Esophagus squamous epithelium (tissue), 4 donors: ENCODE measurements at regions not wholly inside any gene's neighbourhood (a gene's known extent, or its start where the extent isn't known, plus 50 kb on each side); places are given as distances from the start of the nearest gene placed in this dataset.

ENCODE experiments used
- POLR2A ChIP-seq, 4 donors: fragments of 450-650 bp; IDR thresholded peaks; one replicate each; pipeline ENCODE4 v1.6.1; 2017; ENCODE audit warnings: antibody characterized with exemption in 4 of 4, mild to moderate bottlenecking in 4 of 4, moderate library complexity in 3 of 4
- TF ChIP-seq, protein P1 (sequence below), 6 experiments: fragments of 450-650 bp in 4 of 6; fragments of 200-600 bp in 2 of 6; sonication (generic) in 2 of 6; IDR thresholded peaks; one replicate each; pipeline ENCODE4 v1.5.1; 2016 to 2019; ENCODE audit warnings: antibody characterized with exemption in 6 of 6, mild to moderate bottlenecking in 4 of 6, moderate library complexity in 4 of 6

DNA sequence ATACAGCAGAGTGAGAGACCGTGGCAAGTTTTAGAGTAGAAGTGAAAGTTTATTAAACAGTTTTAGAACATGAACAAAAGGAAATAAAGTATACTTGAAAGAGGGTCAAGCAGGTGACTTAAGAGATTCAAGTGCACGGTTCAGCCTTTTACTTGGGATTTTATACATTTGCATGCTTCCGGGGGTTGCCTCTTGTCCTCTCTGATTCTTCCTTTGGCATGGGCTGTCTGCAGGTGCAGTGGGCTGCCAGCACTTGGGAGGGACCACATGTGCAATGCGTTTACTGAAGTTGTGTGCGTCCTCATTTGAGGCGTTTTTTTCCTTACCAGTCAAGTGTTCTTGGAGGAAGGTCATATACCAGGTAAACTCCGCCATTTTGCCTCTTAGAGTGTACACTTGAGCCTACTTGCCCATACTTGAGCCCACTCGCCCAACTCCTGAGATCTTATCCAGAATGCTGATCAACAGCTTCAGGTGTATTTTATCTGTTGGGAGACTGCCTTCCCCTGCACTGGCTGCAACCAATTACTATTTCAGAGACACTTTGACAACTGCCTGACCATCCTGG is 195.2 kb downstream of the IRX5 start:
- TF ChIP-seq, protein P1, sequence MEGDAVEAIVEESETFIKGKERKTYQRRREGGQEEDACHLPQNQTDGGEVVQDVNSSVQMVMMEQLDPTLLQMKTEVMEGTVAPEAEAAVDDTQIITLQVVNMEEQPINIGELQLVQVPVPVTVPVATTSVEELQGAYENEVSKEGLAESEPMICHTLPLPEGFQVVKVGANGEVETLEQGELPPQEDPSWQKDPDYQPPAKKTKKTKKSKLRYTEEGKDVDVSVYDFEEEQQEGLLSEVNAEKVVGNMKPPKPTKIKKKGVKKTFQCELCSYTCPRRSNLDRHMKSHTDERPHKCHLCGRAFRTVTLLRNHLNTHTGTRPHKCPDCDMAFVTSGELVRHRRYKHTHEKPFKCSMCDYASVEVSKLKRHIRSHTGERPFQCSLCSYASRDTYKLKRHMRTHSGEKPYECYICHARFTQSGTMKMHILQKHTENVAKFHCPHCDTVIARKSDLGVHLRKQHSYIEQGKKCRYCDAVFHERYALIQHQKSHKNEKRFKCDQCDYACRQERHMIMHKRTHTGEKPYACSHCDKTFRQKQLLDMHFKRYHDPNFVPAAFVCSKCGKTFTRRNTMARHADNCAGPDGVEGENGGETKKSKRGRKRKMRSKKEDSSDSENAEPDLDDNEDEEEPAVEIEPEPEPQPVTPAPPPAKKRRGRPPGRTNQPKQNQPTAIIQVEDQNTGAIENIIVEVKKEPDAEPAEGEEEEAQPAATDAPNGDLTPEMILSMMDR (IDR thresholded peaks at IDR 0.05) = no peak
- no peak for TF ChIP-seq POLR2A (IDR thresholded peaks at IDR 0.05)
